Inferior parietal cortex (tissue), 1 donor: ENCODE measurements at regions not wholly inside any gene's neighbourhood (a gene's known extent, or its start where the extent isn't known, plus 50 kb on each side); places are given as distances from the start of the nearest gene placed in this dataset.

Experiments used
- DNase-seq: peaks from one replicate; pipeline ENCODE4 v3.0.0-alpha.2; 2016; ENCODE audit errors: extremely low spot score

DNA sequence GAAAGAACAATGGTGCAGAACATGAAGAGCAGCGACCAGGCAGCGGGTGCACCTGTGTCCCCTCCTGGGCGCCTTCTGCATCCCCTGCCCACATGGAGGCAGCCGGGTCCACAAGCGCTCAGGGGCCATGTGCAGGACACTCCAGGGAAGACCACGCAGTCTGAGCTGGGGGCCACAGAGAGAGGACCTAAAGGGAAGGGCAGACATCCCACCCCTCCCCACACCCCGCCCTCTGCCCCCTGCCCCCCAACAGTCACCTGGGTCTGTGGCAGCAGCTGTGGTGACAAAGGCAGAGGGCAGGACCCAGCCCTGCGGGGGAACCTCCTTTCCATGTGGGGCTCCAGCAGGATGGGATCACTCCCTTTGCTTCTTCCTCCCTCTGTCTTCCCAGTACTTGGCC lies 805.7 kb downstream of the CDH9 start:
- DNase-seq, result no peak

DNA sequence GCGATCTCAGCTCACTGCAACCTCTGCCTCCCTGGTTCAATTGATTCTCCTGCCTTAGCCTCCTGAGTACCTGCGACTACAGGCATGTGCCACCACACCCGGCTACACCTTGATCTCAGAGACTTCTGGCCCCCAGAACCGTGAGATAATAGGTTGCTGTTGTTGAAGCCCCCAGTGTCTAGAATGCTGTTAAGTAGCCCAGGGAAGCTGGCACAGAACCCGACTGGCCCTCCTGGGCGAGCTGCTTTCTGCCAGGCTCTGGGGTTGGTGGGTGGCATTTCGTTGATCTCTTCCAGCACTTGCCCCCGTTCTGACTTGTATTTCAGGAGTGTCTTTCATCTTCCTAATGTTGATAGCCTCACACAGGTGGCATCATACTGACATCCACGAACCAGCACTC lies 807.1 kb downstream of the CDH9 start:
- DNase-seq, result no peak

DNA sequence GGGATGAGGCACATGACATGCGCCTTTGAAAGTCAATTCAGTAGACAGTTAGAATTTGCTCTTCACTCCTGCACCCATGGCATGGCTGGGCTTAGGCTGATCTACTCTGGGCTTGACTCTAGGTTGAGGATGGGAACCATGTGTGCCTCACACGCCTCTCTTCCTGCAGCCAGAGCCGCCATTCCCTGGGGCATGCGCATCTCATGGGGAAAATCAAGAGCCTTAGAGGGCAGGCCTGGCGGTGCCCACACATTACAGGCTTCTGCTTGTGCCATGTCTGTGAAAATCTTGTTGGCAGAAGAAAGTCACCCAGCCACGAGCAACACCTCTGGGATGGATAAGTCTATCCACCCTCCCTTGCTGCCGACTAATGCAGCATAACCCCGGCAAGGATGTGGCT lies 808.5 kb downstream of the CDH9 start:
- DNase-seq, result no peak

DNA sequence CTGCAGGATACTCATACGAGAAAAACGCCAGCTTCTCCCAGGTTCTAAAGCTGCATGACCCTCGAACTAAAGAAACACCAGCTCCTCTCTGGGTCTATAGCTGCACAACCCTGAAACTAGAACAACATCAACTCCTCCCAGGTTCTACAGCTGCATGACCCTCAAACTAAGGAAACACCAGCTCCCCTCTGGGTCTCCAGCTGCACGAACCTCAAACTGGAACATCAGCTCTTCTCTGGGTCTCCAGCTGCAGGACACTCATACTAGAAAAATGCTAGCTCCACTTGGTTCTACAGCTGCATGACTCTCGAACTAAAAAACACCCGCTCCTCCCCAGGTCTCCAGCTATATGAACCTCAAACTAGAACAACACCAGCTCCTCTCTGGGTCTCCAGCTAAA lies 811.1 kb downstream of the CDH9 start:
- DNase-seq, result no peak

DNA sequence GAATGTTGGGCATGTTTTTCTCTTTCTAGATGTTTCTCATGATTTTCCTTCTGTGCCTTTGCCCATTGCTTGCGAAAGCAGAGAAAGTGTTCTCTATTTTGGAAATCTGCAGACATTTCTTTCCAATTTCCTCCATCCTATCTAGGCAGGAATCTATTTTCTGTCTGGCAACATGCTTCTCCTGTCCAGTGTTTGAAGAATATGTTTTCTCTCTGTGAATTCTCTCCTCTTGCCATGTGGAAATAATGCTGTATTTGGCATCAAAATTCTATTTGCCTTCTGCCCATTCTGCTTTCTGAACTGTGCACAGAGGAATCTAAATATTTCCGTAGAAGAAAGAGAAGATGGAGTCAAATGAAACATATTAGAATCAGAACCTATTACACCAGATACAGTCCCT lies 833.3 kb downstream of the CDH9 start:
- no peak for DNase-seq

DNA sequence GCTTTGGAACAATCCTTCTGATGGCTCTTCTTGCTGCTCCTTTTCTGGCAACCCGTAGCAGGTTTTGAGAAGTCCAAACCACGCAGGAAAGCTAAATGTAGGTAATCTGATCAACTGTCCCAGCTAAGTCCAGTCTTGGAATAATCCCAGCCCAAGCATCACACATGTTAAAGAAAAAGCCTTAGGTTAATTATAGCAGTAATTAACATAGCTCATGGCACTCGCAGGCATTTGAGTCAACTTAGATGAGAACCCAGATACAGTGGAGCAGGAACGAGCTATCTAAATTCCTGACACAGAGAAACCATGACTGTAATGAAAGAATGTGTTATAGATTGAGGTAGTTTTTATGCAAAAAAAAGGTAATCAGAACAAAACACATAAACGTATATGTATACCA lies 844.8 kb downstream of the CDH9 start:
- DNase-seq, result no peak

DNA sequence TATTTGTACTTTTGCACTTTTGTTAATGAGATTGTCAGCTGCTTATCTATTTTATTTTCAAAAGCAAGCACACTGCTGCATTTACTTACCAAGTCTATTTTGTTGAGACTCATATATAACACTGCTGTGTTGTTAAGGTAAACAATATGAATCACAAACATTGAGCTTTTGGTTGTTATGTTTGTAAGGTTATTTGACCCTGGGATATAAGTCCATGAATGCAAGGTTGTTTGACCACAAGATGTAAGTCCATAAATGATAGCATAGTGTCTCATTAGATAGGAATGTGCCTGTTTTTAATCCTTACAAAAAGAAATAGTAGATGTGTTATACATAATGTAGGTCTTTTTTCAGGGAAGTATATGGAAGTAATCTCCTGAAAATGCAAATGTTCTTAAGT lies 845.9 kb downstream of the CDH9 start:
- no peak for DNase-seq

DNA sequence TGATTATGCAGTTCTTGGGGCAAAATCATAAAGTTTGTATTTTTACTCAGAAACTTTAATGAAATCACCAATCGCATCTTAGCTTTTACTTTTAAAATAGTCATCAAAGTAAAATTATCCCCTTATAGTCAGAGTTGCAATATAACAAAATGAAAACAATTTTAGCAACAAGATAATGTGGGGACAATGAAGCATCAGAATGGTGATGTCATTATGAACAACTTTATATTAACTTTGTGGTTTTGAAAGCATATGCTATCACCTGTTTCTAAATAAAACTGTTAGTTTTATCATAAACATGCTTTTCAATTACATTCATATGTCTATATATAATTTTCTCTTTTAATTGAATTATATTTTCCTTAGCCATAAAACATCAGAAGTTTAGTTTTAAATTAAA lies 856.8 kb downstream of the CDH9 start:
- DNase-seq, result no peak

DNA sequence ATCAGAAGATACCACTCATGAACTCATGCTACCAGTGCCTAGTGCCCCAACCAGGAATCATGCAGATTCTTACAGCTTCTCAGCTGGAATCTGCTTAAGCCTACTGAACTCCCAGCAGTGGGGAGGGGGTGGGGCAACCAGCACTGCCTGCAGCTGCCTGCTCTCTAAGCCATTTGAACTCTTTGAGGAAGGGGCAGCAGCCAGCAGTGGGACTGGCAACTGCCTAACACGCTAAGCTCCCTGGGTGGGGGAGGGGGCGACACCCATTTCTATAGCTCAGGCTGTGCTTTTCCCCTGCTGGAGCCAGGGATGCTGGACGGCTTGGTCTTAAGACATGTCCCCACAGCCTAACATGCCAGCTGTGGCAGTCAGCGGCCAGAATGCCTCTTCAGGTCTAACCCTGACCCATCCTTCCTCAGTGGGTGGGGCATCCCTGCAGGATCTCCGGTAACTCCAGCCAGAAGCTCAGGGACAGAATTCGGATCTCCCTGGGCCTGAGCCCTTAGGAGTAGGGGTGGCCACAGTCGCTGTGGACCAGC lies 889.7 kb downstream of the CDH9 start:
- DNase-seq, result no peak

DNA sequence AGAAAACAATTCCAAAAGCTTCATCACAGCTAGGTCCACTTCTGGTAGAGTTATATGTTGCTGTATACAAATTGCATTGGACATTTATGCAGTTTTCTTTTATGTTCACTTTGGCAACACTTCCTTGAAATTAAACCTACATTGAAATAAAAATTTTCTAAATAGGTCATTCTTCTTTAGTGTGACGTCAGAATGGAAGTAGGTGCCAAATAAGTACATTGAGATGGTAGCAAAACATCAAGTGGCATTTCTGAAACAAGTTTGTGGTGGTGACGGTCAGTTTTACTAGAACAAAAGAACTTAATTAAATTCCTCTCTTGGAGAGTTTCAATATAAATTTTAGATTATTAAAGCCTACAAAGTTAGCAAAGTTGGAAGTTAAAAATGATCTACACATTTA lies 895.1 kb downstream of the CDH9 start:
- DNase-seq, result no peak

DNA sequence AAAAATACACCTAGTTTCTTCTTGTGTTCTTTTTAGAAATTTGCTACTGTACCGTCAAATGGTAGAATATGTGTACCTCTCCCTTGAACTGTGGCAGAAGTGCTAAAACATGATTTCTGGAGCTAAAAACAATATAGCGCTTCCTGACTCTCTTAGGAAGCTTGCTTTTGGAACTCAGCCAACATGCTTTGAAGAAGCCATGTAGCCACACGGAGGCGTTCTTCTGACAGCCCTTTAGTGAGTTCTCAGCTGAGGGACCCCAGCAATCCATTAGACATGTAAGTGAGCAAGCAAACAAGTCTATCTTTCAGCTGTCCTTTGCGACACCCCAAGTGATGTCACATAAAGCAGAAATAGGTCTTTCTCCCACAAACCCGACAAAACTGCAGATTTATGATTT lies 917.0 kb downstream of the CDH9 start:
- DNase-seq, result no peak

DNA sequence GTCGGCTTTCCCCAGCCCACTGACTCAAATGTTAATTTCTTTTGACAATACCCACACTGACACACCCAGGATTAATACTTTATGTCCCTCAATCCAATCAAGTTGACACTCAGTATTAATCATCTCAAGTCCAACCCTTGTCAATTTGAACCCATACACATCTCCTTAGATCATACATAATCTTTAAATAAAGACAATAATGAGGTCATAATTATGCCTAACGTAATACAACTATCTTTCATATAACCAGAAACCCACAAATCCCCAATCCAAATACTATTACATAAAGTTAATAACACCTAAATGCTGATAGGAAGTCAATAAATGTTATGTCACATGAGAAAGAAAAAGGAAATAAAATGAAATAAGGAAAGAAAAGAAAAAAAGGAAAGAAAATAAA lies 934.2 kb downstream of the CDH9 start:
- no peak for DNase-seq

DNA sequence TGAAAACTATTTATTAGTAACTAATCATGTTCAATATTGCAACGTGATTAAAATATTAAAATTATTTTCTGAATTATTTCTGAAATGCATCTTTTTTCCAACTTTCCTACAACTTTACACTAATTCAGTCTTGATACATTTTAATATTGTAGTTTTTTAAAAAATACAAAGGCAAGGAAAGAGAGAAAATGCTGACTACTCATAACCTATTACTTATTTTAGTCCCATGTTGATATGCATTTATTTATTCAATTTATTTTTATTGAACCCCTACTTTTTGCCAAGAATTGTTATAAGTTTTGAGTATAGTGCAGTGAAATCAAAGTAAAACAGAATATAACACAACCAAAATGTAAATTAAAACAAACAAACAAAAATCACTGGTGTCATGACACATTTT lies 978.2 kb downstream of the CDH9 start:
- no peak for DNase-seq

DNA sequence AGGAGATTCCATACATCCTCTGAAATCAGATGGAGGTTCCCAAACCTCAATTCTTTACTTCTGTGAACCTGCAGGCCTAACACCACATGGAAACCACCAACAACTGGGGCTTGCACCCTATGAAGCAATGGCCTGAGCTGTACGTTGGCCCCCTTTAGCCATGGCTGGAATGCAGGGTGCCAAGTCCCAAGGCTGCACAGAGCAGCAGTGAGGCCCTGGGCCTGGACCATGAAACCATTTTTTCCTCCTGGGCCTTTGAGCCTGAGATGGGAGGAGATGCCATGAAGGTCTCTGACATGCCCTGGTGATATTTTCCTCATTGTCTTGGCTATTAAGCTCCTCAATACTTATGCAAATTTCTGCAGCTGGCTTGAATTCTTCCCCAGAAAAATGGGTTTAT lies 983.8 kb downstream of the CDH9 start:
- no peak for DNase-seq

DNA sequence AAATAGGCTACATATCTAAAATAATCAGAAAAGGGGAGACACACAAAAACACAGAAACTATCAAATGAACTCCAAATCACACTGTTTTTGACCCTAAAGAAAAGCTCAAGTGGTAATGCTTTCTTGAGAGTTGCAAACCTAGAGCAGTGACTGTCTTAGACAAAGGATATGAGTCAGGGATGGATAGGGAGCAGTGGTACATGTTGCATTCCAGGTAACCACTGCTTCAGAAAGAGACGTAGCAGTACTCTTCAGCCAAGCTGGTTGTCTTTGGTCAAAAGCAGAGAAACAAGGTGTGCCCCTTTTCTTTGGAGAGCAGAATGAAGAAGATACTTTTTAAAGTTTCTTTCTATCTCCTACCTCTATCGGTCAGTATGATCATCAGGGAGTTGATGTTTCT lies 1003.6 kb downstream of the CDH9 start:
- DNase-seq, result no peak

DNA sequence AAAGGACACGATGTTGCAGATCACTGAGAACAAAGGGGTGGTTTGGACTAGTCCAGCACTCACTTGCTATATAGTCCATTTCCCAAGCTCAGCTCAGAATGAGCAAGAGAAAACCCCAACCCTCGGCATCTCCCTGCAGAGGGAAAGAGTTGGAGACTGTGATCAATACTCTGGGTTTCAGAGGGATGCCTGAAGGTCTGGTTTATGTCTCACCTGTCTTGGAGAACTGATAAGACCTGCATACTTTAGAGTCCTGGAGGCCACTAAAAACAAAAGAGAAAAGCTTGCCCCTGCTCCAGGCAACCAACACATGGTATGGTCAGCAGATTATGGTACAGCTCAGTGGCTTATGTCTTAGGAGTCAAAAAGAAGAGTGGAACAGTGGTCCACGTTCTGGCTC lies 1006.9 kb downstream of the CDH9 start:
- no peak for DNase-seq

DNA sequence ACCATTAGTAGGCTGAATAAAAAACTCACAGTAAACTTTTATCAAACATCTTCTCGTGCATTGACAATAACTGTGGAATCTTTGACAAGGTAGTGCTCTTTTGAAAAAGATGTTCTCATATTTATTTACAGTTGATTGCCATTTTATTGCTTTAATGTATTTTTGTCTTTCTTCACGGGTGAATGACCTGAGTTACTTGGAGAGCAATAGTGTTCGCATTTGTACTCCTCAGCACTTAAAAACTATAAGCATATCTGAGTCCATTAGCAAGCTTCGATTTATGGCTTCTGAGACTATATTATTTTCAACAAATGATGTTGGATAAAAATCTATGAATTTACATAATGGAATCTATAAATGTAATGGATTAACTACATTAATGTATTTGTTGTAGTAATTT lies 1012.3 kb downstream of the CDH9 start:
- no peak for DNase-seq

DNA sequence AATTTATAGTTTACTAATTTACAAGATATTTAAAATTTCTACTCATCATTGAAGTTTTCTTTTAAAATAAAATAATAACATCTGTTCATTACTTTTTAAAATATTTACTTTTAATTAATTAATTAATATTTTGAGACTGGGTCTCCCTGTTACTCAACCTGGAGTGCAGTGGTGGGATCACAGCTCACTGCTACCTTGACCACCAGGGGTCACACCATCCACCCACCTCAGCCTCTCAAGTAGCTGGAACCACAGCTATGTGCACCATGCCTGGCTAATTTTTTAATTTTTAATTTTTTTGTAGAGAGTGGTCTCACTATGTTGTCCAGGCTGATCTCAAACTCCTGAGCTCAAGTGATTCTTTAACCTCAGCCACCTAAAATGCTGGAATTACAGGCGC lies 1013.6 kb downstream of the CDH9 start:
- no peak for DNase-seq

DNA sequence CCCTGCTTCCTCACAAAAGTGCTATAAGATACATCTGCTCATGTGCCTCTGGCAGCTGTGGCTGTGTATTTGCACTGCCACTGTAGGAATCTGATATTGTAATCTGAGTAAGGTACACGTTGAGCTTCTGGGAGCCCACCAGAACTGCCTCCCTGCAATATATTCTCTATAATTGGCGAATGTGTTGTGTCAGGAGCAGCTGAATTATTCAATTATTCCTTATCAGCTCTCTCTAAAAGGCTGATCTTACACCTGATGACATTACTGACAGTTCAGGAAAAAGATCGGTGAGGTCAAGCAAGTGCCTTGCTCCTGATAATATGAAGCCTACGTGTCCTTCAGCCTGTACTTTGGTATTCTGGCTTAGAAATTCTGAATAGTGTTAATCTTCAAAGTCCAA lies 1015.0 kb downstream of the CDH9 start:
- DNase-seq, result no peak

DNA sequence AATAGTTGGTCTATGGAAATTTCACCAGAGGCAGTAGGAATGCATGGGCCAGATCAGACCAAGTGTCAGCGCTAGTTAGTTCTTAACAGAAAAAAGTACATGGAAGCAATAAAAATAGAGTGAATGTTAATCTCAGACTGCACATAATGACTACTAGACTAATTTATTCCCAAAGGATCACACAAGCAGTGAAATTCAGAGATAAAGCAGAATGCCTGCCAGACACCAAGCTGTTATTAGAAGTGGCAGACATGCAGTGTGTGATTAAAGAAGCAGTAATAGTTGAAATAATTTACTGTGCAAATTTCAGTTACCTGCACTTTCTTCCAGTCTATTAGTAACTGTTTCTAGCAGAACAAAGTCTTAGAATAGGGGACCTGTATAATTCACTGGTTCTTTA lies 1024.2 kb downstream of the CDH9 start:
- no peak for DNase-seq

DNA sequence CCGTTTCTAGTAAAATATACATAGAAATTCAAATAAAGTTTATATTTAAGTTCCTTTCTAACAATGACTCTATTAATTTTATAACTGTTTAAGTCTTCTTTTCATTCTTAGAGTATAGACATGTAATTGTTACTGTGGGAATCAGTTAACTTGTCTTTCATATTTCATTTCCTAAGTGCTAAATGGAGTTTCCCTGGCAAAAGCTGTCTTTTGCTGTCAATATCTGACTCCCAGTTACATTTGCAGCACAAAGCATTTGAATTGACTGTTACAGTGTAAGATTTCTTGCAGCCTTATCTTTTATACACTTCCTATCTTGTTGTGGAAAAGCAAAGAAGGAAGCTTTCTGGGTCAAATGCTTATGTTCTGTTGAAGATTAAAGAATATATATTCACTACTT lies 1026.3 kb downstream of the CDH9 start:
- DNase-seq, result no peak

DNA sequence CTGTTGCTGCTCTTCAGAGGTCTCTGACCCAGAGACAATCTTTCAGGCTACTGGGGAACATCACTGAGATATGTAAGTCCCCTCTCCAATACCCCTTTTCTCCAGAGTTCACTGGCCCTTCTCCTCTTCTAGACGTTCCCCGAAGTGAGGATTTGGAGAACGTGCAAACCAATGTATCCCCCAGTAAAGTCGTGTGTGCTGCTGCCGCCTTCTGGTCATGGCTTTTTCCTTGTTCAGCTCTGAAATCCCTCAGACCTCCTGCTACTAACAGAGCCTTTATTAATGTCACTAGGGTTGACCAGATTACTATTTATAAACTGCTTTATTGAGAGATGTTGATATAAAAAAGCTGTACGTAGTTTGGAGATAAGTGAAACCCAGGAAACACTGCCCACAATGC lies 1028.6 kb downstream of the CDH9 start:
- no peak for DNase-seq

DNA sequence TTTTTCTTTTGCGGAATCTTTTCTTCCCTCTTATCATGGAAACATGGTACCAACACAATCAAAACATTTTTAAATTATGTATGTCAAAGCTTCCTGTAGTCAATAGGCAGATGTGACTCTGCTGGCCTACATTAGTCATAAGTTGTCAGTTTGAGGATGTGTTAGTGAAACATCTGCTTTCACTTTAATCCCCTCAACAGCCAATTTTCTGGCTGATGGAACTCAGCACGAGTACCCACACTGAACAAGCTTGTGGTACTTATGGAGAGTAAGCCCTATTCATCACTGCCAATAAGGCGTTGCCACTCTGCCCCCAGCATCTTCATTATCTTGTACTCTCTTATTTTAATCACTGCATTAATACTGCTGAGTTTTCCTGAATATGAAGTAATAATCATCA lies 1034.4 kb downstream of the CDH9 start:
- no peak for DNase-seq

DNA sequence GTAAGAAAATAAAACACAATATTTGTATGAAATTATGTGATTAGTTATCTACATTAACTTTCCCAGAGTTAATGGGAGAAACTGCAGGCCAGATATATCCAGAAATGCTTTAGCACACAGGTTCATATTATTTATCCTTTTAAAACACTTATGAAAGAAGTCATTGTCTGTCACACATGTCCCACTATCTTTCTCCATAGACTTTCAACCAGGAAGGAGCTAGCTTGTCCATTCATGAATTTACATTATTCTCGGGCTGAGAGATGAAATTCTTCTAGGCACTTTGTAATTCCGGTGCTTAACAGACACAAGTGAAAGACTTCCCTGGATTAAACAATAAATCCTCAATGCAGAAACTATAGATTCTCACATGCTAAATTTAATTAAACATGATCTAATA lies 1043.2 kb downstream of the CDH9 start:
- no peak for DNase-seq

DNA sequence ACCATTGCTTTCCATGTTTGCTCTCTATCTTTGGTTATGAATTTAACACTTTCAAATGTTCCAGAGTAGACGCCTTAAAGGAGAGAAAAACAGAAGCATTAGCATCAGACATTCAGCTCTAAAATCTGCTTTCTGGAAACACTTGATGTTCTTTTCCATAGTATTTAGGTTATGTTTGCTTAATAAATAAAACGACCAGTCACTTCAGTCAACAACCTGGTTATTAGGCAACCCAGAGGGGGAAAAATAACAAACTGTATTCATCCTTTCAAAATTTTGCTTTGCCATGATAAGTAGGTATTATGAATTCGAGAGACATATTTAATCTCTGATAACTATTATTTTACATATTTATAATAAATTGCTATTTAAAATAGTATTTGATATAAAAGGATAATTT lies 1044.7 kb downstream of the CDH9 start:
- DNase-seq, result no peak
